GM21526 (cell line): ENCODE measurements at regions not wholly inside any gene's neighbourhood (a gene's known extent, or its start where the extent isn't known, plus 50 kb on each side); places are given as distances from the start of the nearest gene placed in this dataset.
"Not testable (repeated sequence)": the region's sequence is repeated elsewhere in the genome, so short reads cannot be mapped to it uniquely, and the experiment has no call there.

Experiments
- ATAC-seq: cut with Tn5 transposase; IDR thresholded peaks from one replicate; pipeline ENCODE4 v1.9.1; 2021; ENCODE audit warnings: moderate library complexity; ENCODE audit not compliant: unreplicated experiment, low FRiP score

DNA sequence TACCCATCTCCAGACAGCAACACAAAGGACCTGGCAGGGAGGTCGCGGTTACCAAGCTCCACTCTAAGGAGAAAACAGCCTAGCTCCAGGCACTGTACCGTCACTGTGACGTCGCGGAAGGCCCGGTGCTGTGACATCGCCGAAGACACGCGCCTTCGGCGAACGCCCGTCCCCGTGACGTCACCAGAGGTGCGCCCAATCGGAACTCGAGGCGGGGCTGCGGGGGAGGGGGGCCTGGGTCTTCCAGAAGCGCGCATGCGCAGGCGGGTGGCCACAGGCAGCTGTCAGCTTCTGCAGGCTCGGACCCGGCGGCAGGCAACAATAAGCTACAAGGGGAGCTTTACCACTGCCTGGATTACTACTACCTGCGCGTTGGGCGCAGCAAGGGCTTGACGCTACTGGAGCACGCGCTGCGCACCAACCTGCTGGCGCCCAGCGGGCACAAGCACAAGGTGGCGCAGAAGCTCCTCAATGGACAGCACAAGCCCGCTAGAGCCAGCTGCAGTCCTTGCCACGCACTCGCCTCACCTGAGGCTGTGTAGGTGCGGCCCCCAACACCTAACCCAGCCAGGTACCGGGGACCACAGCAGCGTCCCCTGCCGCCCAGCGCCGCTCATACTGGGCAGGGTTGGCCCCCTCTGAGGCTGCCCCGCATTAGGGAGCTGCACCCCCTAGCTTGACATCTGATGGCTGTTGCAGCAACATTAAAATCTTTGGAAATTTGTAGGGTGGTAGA lies 208.4 kb downstream of the TPST1 start:
- ATAC-seq, result peak; percentile 67

GRCh38 chr7:66415659-66416265 lies 210.6 kb downstream of the TPST1 start:
- no peak for ATAC-seq

- no peak for ATAC-seq
Measured at GRCh38 chr7:66418537-66418936, 210.1 kb upstream of the KCTD7 start.

DNA sequence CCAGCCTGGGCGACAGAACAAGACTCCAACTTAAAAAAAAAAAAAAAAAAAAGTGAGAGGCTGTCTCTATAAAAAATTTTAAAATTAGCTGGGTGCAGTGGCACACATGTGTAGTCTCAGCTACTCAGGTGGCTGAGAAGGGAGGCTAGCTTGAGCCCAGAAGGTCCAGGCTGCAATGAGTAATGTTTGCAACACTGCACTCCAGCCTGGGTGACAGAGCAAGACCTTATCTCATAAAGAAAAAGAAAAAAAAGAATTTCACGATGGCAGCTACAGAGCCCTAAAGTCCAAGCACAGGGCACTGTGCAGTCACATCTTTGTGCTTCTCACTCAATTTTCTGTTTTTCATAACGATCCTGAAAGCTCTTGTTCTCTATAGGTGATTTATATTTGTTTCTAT lies 209.5 kb upstream of the KCTD7 start:
- no peak for ATAC-seq

DNA sequence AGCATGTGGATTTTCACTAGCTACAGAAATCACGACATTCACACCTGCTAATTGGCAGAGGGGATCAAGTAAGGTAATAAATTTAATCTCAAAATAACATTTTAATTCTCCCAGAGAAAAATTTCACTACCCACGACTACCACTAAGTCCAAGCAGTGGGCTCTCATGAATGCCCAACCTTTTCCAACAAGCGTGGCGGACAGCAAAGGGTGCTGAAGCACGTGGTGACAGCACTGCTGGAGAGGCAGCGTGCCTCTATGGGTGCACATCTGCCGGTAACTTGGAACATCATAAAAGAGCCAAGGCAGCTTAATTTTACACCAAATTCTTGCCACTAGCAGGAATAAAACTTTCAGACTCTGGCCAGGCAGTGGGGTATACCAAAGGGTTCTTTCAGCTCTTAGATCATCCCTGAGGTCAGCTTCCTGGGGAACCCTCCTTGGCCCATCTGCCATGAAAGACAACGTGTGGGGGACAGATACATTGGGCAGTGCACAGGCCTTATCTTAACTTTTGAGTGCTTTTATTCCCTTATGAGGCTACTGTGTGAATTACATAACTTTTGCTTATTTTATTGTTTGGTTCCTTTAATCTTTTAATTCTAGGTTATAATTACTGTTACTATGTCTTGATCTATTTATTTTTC lies 206.7 kb upstream of the KCTD7 start:
- ATAC-seq, result no peak

- no peak for ATAC-seq
Measured at GRCh38 chr7:66423729-66424128, 205.0 kb upstream of the KCTD7 start.

GRCh38 chr7:66426332-66426731 lies 202.3 kb upstream of the KCTD7 start:
- ATAC-seq, result no peak

DNA sequence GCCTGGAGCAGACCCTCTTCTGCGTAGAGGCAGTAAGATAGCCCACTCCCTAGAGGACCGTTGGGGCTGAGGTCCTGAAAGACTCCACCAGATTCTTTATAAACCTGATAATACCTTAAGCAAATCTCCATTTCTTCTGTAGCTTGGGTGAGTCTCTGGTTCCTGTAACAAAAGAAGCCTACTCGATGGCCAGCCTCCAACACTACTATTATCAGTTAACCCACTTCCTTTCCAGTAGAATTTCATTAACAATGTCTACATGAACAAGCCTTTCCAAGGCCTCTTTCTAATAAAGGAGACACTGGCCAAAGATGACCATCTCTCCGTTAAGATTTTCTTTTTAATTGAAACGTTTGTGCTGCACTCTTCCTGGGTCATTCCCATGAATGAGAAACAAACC lies 201.7 kb upstream of the KCTD7 start:
- no peak for ATAC-seq

GRCh38 chr7:66427956-66428355 lies 200.7 kb upstream of the KCTD7 start:
- no peak for ATAC-seq

DNA sequence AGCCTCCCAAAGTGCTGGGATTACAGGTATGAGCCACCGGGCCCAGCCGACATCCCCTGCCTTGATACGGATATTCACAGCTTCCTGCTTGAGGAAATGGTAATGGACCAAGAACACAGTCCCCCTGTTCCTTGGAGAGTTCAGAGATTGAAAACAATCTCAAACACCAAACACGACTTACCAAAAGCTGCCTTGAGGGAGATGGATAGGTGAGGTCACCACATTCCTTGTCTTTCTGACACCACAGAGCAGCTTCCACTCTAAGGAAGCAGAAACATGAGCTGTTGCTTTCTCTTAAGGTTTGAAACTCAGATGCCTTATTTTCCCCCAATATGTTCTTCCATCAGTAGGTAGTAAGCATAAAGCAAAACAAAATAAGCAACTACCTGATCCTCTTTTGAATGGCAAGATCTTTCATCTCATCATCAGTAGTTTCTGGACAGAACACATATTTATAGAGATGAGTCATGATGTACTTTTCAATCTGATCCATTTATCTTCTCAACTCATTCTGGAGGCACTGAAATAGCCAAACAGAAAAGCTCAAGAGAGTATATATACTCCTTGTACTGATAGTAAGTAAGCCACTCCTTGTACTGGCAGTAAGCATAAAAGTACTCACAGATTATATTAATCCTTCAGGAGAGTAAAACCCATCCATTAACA lies 199.1 kb upstream of the KCTD7 start:
- no peak for ATAC-seq

DNA sequence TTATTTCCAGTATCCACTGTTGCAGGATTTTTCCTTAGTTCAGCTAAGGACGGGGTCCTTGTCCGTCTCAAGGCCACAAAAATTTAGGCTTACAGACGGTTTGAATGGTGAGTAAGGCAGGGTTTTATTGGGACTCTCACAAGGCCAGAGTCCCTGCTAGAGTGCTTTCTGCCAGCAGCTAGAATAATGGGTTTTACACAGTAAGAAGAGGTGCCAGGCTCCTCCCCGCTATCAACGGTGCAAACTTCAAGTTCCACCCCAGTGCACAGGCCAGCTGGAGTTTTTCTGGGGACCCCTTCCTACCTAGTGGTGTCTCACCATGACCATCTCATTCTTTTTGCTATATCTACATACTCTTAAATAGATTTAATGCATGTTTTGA lies 198.5 kb upstream of the KCTD7 start:
- no peak for ATAC-seq

DNA sequence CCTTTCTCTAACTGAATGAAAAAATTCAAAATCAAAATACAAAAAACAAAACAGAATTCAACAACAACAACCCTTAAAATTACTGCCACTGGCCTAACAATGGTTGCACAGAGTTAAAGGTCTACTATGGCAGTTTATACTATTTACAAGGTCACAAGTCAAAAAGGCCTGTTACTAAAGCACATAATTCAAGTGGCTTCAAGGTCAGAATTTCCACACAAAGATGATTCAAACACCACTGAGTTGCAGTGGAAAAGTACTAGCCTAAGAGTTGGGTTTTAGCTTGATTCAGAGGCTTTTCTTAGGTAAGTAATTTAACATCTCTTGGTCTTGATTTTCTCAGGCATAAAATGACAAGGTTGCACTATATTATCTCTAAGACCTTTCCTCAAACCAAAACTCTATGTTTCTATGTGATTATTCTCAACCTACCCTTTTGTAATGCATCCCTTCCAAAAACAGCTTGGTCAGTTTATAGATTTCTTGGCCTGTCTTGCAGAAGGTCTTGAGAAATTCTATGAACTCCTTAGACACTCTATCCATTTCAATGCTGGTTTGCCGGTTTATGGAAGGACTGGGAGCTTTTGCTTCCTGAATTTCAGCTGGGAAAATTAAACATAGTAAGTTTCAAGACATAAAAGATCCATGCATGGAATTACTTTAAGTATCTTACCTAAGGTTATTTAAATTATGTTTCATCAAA lies 189.8 kb upstream of the KCTD7 start:
- not testable (repeated sequence) for ATAC-seq

DNA sequence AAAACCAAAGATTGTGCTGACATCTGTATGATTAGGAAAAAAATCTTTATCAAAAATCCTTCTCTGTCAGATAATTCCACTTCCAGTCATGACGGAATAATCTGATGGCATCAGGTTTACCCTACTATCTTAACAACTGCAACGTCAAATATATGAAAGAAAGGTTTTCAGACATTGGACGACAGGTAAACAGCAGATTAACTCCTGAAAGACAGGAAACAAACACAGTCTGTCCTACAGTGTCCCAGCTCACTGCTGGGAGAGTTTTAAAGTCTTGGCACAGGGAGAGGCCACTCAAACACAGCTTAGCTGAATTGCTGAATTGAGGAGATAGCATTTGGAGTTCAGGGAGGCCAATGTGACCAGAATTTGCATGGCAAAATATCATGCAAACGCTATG lies 186.3 kb upstream of the KCTD7 start:
- no peak for ATAC-seq

DNA sequence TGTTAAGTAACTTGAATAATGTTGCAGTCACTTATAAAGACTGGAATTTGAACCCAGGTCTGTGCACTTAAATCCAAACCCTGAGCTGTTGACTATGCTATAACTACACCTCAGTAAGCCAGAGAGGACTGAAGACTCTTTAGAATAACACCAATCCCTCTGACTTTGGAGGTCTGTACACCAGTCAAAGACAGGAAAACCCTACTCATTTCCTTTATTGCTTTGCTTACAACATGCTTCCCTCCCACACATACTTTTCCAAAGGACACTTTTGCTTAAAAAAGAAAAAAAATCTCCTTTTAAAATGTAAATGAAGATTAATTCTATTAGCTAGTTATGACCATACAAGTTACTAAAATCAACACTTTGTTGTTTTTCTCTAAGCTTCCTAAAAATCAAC lies 184.7 kb upstream of the KCTD7 start:
- no peak for ATAC-seq

DNA sequence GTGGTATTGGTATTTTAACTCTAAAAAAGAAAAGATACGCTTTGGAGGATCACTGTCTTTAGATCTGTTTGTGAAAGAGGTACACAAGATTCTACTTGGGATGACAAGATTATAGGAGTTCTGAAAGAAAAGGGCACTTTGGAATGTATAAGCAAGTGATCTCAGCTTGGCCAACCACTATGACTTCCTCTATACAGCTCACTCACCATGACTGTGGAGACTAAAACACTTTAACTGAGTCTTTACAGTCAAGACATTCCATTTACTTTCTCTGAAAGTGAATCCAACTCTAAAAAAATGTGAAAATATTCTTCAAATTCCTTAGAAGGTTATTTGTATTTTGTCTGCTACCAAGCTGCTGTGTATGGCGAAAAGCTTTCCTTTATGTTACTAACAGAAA lies 181.7 kb upstream of the KCTD7 start:
- not testable (repeated sequence) for ATAC-seq

GRCh38 chr7:66450814-66451213 lies 177.9 kb upstream of the KCTD7 start:
- not testable (repeated sequence) for ATAC-seq

GRCh38 chr7:66451713-66452112 lies 177.0 kb upstream of the KCTD7 start:
- ATAC-seq, result not testable (repeated sequence)

DNA sequence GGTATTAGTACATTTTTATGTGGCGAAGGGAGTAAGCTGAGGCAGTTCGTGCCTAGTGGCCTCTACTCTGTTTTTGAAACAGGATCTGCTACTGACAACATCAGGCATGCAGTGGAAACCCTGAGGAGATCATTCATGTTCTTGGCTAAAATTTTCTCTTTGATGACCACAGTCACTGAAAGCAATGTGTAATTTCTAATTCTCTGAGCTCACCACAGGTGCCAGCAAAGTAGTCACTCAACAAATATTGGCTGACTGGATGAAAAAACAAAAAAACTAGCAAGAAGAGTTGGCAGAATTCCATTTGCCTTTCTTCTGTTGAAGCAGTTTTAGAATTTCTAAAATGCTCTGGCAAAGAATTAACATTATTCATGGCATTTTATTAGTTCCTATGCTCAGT lies 176.5 kb upstream of the KCTD7 start:
- ATAC-seq, result no peak

DNA sequence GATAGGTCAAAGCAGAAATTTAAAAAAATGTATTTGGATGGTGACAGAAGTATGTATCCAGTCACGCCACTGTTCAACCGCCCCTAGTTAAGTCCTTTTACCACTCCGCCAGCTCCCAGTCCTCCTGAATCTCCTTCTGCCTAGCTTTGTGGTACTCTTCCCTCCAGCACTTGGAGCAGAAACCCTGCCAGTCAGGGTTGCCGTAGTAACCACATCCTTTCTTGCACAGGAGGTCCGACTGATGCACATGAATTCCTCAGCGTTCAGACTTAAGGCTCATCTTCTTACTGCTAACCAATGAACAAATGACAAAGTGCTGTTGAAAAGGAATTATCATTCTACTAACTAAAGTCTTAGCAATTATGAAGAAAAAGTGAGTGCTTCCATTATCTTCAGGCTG lies 175.3 kb upstream of the KCTD7 start:
- no peak for ATAC-seq

- ATAC-seq, result no peak
Measured at GRCh38 chr7:66454600-66455225, 174.0 kb upstream of the KCTD7 start.
